Osteocyte (in vitro differentiated cells): ENCODE measurements at regions not wholly inside any gene's neighbourhood (a gene's known extent, or its start where the extent isn't known, plus 50 kb on each side); places are given as distances from the start of the nearest gene placed in this dataset.

ENCODE experiments used
- DNase-seq: peaks from one replicate; pipeline ENCODE4 v3.0.0; 2021; ENCODE audit warnings: mixed read lengths; ENCODE audit not compliant: unreplicated experiment; ENCODE audit errors: extremely low spot score
- H3K27ac Mint-ChIP-seq: one replicate; pipeline ENCODE4 v1.8.0; 2021; ENCODE audit warnings: mild to moderate bottlenecking, mixed read lengths; ENCODE audit not compliant: unreplicated experiment
- H3K27me3 Mint-ChIP-seq: one replicate; pipeline ENCODE4 v1.8.0; 2021; ENCODE audit warnings: mixed read lengths; ENCODE audit not compliant: unreplicated experiment
- H3K36me3 Mint-ChIP-seq: one replicate; pipeline ENCODE4 v1.8.0; 2021; ENCODE audit warnings: mixed read lengths; ENCODE audit not compliant: unreplicated experiment
- H3K4me1 Mint-ChIP-seq: one replicate; pipeline ENCODE4 v1.8.0; 2021; ENCODE audit warnings: mixed read lengths; ENCODE audit not compliant: unreplicated experiment
- H3K4me3 Mint-ChIP-seq: one replicate; pipeline ENCODE4 v1.8.0; 2021; ENCODE audit warnings: mild to moderate bottlenecking, moderate library complexity, mixed read lengths; ENCODE audit not compliant: unreplicated experiment
- H3K9me3 Mint-ChIP-seq: one replicate; pipeline ENCODE4 v1.8.0; 2021; ENCODE audit warnings: mixed read lengths; ENCODE audit not compliant: unreplicated experiment
- CTCF ChIP-seq: fragments of 200-600 bp; sonication (generic); IDR thresholded peaks from 2 replicates; pipeline ENCODE4 v1.5.0; 2021; ENCODE audit warnings: antibody characterized with exemption, mild to moderate bottlenecking, moderate library complexity

GRCh38 chr1:14238472-14239307 lies 359.8 kb upstream of the KAZN start:
- H3K4me1 Mint-ChIP-seq = no peaks in the 10 kb centered on the region
- TF ChIP-seq CTCF = no peak
- no peak overlapping the region for H3K4me3 Mint-ChIP-seq
- no peak for DNase-seq
- peaks cover 1% of the 10 kb centered on the region for H3K9me3 Mint-ChIP-seq
- H3K36me3 Mint-ChIP-seq = no peaks in the 10 kb centered on the region
- H3K27ac Mint-ChIP-seq = no peak overlapping the region
- no peaks in the 10 kb centered on the region for H3K27me3 Mint-ChIP-seq

- H3K36me3 Mint-ChIP-seq = no peaks in the 10 kb centered on the region
- H3K27ac Mint-ChIP-seq = no peak overlapping the region
- no peak for DNase-seq
- H3K9me3 Mint-ChIP-seq = peaks cover 6% of the 10 kb centered on the region
- no peaks in the 10 kb centered on the region for H3K27me3 Mint-ChIP-seq
- no peak for TF ChIP-seq CTCF
- H3K4me3 Mint-ChIP-seq = no peak overlapping the region
- no peaks in the 10 kb centered on the region for H3K4me1 Mint-ChIP-seq
Observed at GRCh38 chr1:14240265-14240664, 358.2 kb upstream of the KAZN start.

- Mint-ChIP-seq H3K27me3 (no peaks in the 10 kb centered on the region), H3K4me3 (no peak overlapping the region), H3K27ac (no peak overlapping the region), H3K4me1 (no peaks in the 10 kb centered on the region), H3K36me3 (no peaks in the 10 kb centered on the region), H3K9me3 (peaks cover 6% of the 10 kb centered on the region)
- no peak for TF ChIP-seq CTCF
- no peak for DNase-seq
Observed at GRCh38 chr1:14242123-14242522, 356.4 kb upstream of the KAZN start.

GRCh38 chr1:14242870-14243269 lies 355.6 kb upstream of the KAZN start:
- Mint-ChIP-seq H3K36me3 (no peaks in the 10 kb centered on the region), H3K27ac (no peak overlapping the region), H3K27me3 (no peaks in the 10 kb centered on the region), H3K4me3 (no peak overlapping the region), H3K9me3 (peaks cover 6% of the 10 kb centered on the region), H3K4me1 (no peaks in the 10 kb centered on the region)
- DNase-seq = no peak
- TF ChIP-seq CTCF = no peak

- Mint-ChIP-seq H3K4me1 (no peaks in the 10 kb centered on the region), H3K36me3 (no peaks in the 10 kb centered on the region), H3K4me3 (no peak overlapping the region), H3K27me3 (peaks cover 2% of the 10 kb centered on the region), H3K27ac (no peak overlapping the region), H3K9me3 (peaks cover 6% of the 10 kb centered on the region)
- TF ChIP-seq CTCF = no peak
- no peak for DNase-seq
Observed at GRCh38 chr1:14245954-14246353, 352.5 kb upstream of the KAZN start.
